C4-2B (cell line): ENCODE measurements at regions not wholly inside any gene's neighbourhood (a gene's known extent, or its start where the extent isn't known, plus 50 kb on each side); places are given as distances from the start of the nearest gene placed in this dataset.

Experiments
- ZFX ChIP-seq: fragments of 450-650 bp; IDR thresholded peaks from 2 replicates; pipeline ENCODE4 v1.6.1; 2017
- TF ChIP-seq, protein P1 (sequence below): fragments of 450-650 bp; conservative IDR thresholded peaks from 2 replicates; pipeline ENCODE4 v1.5.1; 2017; ENCODE audit warnings: mild to moderate bottlenecking

DNA sequence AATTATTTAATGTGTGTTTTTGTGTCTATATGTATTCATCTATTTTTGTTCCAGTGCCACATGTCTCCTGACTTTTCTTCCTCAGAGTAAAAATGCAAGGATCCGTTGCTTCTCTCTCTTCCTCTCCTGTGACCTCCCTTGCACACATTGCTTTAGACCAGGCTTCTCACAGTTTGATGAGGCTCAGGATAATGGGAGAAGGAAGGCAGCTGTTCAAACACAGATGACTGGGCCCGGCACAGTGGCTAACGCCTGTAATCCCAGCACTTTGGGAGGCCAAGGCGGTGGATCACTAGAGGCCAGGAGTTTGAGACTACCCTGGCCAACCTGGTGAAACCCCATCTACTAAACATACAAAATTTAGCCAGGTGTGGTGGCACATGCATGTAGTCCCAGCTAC lies 241.9 kb downstream of the SAMD5 start:
- TF ChIP-seq, protein P1, sequence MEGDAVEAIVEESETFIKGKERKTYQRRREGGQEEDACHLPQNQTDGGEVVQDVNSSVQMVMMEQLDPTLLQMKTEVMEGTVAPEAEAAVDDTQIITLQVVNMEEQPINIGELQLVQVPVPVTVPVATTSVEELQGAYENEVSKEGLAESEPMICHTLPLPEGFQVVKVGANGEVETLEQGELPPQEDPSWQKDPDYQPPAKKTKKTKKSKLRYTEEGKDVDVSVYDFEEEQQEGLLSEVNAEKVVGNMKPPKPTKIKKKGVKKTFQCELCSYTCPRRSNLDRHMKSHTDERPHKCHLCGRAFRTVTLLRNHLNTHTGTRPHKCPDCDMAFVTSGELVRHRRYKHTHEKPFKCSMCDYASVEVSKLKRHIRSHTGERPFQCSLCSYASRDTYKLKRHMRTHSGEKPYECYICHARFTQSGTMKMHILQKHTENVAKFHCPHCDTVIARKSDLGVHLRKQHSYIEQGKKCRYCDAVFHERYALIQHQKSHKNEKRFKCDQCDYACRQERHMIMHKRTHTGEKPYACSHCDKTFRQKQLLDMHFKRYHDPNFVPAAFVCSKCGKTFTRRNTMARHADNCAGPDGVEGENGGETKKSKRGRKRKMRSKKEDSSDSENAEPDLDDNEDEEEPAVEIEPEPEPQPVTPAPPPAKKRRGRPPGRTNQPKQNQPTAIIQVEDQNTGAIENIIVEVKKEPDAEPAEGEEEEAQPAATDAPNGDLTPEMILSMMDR = no peak
- no peak for TF ChIP-seq ZFX
